ENCODE measurements at regions not wholly inside any gene's neighbourhood (a gene's known extent, or its start where the extent isn't known, plus 50 kb on each side); places are given as distances from the start of the nearest gene placed in this dataset.

DNA sequence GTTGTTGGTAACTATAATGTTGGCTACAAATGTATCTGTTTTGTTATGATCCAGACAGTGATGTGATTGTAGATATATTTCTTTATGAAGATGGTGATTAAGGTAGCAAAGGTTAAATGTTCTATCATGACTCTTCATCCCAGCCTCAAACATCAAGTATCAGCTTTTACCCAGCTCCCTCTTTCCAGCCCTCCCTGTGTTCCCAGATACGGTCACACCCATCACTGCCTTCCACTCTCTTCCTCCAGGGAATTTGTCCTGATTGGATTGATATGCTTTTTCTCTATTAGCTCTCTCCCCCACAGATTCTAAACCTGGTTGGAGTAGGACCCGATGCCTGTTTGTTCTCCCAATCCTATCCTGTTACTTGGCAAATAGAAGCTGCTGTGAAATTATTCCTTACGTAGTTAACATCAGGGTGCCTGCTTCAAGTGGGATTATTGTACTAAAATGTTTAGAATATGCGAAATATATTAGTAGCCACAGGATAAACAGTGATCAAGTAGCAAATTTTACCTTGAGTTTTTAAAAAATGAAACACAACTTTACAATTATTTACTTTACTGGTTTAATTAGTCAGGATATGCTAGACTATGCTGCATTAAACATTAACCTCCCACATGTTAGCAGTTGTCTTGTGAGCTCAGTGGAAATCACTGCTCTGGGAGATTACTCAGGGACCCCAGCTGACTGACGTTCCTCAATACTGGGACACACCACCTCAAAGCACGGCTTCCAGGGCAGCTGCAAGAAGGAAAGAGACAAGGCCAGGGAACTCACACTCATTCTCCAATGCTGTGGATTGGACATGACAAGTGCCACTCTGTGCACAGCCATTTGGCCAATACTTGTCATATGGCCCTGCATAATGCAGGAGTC lies 165.3 kb downstream of the ALX1 start:
- TF ChIP-seq, protein P1, sequence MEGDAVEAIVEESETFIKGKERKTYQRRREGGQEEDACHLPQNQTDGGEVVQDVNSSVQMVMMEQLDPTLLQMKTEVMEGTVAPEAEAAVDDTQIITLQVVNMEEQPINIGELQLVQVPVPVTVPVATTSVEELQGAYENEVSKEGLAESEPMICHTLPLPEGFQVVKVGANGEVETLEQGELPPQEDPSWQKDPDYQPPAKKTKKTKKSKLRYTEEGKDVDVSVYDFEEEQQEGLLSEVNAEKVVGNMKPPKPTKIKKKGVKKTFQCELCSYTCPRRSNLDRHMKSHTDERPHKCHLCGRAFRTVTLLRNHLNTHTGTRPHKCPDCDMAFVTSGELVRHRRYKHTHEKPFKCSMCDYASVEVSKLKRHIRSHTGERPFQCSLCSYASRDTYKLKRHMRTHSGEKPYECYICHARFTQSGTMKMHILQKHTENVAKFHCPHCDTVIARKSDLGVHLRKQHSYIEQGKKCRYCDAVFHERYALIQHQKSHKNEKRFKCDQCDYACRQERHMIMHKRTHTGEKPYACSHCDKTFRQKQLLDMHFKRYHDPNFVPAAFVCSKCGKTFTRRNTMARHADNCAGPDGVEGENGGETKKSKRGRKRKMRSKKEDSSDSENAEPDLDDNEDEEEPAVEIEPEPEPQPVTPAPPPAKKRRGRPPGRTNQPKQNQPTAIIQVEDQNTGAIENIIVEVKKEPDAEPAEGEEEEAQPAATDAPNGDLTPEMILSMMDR (conservative IDR thresholded peaks at IDR 0.05; ENCODE audit: low read depth, low read length), result no peak
- TF ChIP-seq EZH2 (IDR thresholded peaks at IDR 0.05; ENCODE audit: borderline replicate concordance, low read depth, low read length, poor library complexity, severe bottlenecking), result no peak

Measured in A673 (cell line).